HG03108 (cell line): ENCODE measurements at regions not wholly inside any gene's neighbourhood (a gene's known extent, or its start where the extent isn't known, plus 50 kb on each side); places are given as distances from the start of the nearest gene placed in this dataset.

Source experiments
- ATAC-seq: cut with Tn5 transposase; IDR thresholded peaks from one replicate; pipeline ENCODE4 v1.9.1; 2021; ENCODE audit warnings: moderate library complexity; ENCODE audit not compliant: unreplicated experiment

GRCh38 chr10:29063806-29064644 lies 224.8 kb upstream of the LYZL1 start:
- no peak for ATAC-seq

GRCh38 chr10:29064680-29065079 lies 224.2 kb upstream of the LYZL1 start:
- no peak for ATAC-seq

- ATAC-seq, result no peak
These were observed 221.7 kb upstream of the LYZL1 start for GRCh38 chr10:29067161-29067560.

- no peak for ATAC-seq
These were observed 221.2 kb upstream of the LYZL1 start for GRCh38 chr10:29067628-29068027.

GRCh38 chr10:29068302-29068701 lies 220.6 kb upstream of the LYZL1 start:
- no peak for ATAC-seq

GRCh38 chr10:29068966-29069365 lies 219.9 kb upstream of the LYZL1 start:
- no peak for ATAC-seq

- no peak for ATAC-seq
These were observed 218.9 kb upstream of the LYZL1 start for GRCh38 chr10:29069941-29070340.

GRCh38 chr10:29078919-29079318 lies 210.0 kb upstream of the LYZL1 start:
- no peak for ATAC-seq

- no peak for ATAC-seq
These were observed 207.6 kb upstream of the LYZL1 start for GRCh38 chr10:29081231-29081630.

GRCh38 chr10:29081951-29082685 lies 206.8 kb upstream of the LYZL1 start:
- ATAC-seq, result no peak

- no peak for ATAC-seq
These were observed 205.8 kb upstream of the LYZL1 start for GRCh38 chr10:29083096-29083495.

- no peak for ATAC-seq
These were observed 204.1 kb upstream of the LYZL1 start for GRCh38 chr10:29084681-29085307.

GRCh38 chr10:29089091-29089490 lies 199.8 kb upstream of the LYZL1 start:
- ATAC-seq, result no peak

- no peak for ATAC-seq
These were observed 192.5 kb upstream of the LYZL1 start for GRCh38 chr10:29096303-29096824.

GRCh38 chr10:29098423-29098822 lies 190.4 kb upstream of the LYZL1 start:
- no peak for ATAC-seq

- no peak for ATAC-seq
These were observed 189.9 kb upstream of the LYZL1 start for GRCh38 chr10:29099001-29099400.

- ATAC-seq, result no peak
These were observed 189.5 kb upstream of the LYZL1 start for GRCh38 chr10:29099415-29099814.

GRCh38 chr10:29100505-29100904 lies 188.4 kb upstream of the LYZL1 start:
- ATAC-seq, result no peak

GRCh38 chr10:29102233-29102632 lies 186.6 kb upstream of the LYZL1 start:
- no peak for ATAC-seq

GRCh38 chr10:29102636-29103035 lies 186.2 kb upstream of the LYZL1 start:
- no peak for ATAC-seq

GRCh38 chr10:29104661-29105399 lies 184.0 kb upstream of the LYZL1 start:
- no peak for ATAC-seq
